ENCODE measurements at regions not wholly inside any gene's neighbourhood (a gene's known extent, or its start where the extent isn't known, plus 50 kb on each side); places are given as distances from the start of the nearest gene placed in this dataset.
A peak's percentile ranks its signal among the peaks of the same experiment; 100 is the strongest.

- Histone ChIP-seq H3K27ac (ENCODE audit: insufficient read depth in 1 of 2, low read depth in 1 of 2, low read length in 2 of 2, poor library complexity in 1 of 2, severe bottlenecking in 2 of 2) (no peak overlapping the region), H3K9me3 (ENCODE audit: control extremely low read depth in 1 of 5, control insufficient read depth in 4 of 5, insufficient read depth in 2 of 5, low read depth in 1 of 5, low read length in 4 of 5) (no peaks in the 10 kb centered on the region), H3K4me3 (ENCODE audit: control insufficient read depth in 1 of 7, extremely low read depth in 1 of 7, insufficient read depth in 4 of 7, low read depth in 2 of 7, low read length in 6 of 7) (no peak overlapping the region), H3K4me1 (ENCODE audit: control extremely low read depth in 1 of 4, control insufficient read depth in 4 of 4, insufficient read depth in 4 of 4, low read length in 3 of 4) (peaks cover 7 to 75% (median 52%) of the 10 kb centered on the region in 4 experiments), H3K36me3 (ENCODE audit: control insufficient read depth in 4 of 4, insufficient read depth in 4 of 4, low read length in 3 of 4) (no peaks in the 10 kb centered on the region), H3K27me3 (replicated peaks in 2 of 5; ENCODE audit: control insufficient read depth in 4 of 5, insufficient read depth in 5 of 5, low read length in 4 of 5) (no peaks in the 10 kb centered on the region)
- ChIA-PET CTCF (interaction anchor here (1.0 to 2.1 kb wide), 4 partner anchors 8 to 385 kb away, joined by 3 to 5 read pairs (median 4); no protein-coding TSS in a partner anchor), POLR2A (no interaction called here)
- DNase-seq: no peak
- WGBS (ENCODE audit: insufficient coverage): 94% methylated on average over 5 of the region's 9 CpGs
These were observed 341.8 kb downstream of the CYRIA start for GRCh38 chr2:16323551-16324543.

- WGBS (ENCODE audit: insufficient coverage): 100% methylated on average over 1 of the region's 4 CpGs
- Histone ChIP-seq H3K36me3 (ENCODE audit: control insufficient read depth in 4 of 4, insufficient read depth in 4 of 4, low read length in 3 of 4) (no peaks in the 10 kb centered on the region), H3K4me1 (ENCODE audit: control extremely low read depth in 1 of 4, control insufficient read depth in 4 of 4, insufficient read depth in 4 of 4, low read length in 3 of 4) (peaks cover 7 to 75% (median 57%) of the 10 kb centered on the region in 4 experiments), H3K4me3 (ENCODE audit: control insufficient read depth in 1 of 7, extremely low read depth in 1 of 7, insufficient read depth in 4 of 7, low read depth in 2 of 7, low read length in 6 of 7) (no peak overlapping the region), H3K9me3 (ENCODE audit: control extremely low read depth in 1 of 5, control insufficient read depth in 4 of 5, insufficient read depth in 2 of 5, low read depth in 1 of 5, low read length in 4 of 5) (no peaks in the 10 kb centered on the region), H3K27me3 (replicated peaks in 2 of 5; ENCODE audit: control insufficient read depth in 4 of 5, insufficient read depth in 5 of 5, low read length in 4 of 5) (no peaks in the 10 kb centered on the region), H3K27ac (ENCODE audit: insufficient read depth in 1 of 2, low read depth in 1 of 2, low read length in 2 of 2, poor library complexity in 1 of 2, severe bottlenecking in 2 of 2) (no peak overlapping the region)
- ChIA-PET POLR2A (no interaction called here), CTCF (interaction anchor here (1.0 to 2.1 kb wide), 4 partner anchors 9 to 384 kb away, joined by 3 to 5 read pairs (median 3); partner anchors contain the start of gene MYCN)
- DNase-seq: no peak
These were observed 342.5 kb downstream of the CYRIA start for GRCh38 chr2:16323126-16323520.

- 32% methylated on average over 8 of the region's 9 CpGs for WGBS (ENCODE audit: insufficient coverage)
- Histone ChIP-seq H3K4me1 (ENCODE audit: control extremely low read depth in 1 of 4, control insufficient read depth in 4 of 4, insufficient read depth in 4 of 4, low read length in 3 of 4) (peaks cover 7 to 75% (median 59%) of the 10 kb centered on the region in 4 experiments), H3K27me3 (replicated peaks in 2 of 5; ENCODE audit: control insufficient read depth in 4 of 5, insufficient read depth in 5 of 5, low read length in 4 of 5) (no peaks in the 10 kb centered on the region), H3K9me3 (ENCODE audit: control extremely low read depth in 1 of 5, control insufficient read depth in 4 of 5, insufficient read depth in 2 of 5, low read depth in 1 of 5, low read length in 4 of 5) (no peaks in the 10 kb centered on the region), H3K27ac (ENCODE audit: insufficient read depth in 1 of 2, low read depth in 1 of 2, low read length in 2 of 2, poor library complexity in 1 of 2, severe bottlenecking in 2 of 2) (no peak overlapping the region), H3K36me3 (ENCODE audit: control insufficient read depth in 4 of 4, insufficient read depth in 4 of 4, low read length in 3 of 4) (no peaks in the 10 kb centered on the region), H3K4me3 (ENCODE audit: control insufficient read depth in 1 of 7, extremely low read depth in 1 of 7, insufficient read depth in 4 of 7, low read depth in 2 of 7, low read length in 6 of 7) (no peak overlapping the region)
- ChIA-PET POLR2A (interaction anchor here (1.0 kb wide), 1 partner anchor 156 kb away, joined by 3 read pairs; no protein-coding TSS in a partner anchor), CTCF (interaction anchor here (1.0 to 2.1 kb wide), 5 partner anchors 10 to 383 kb away, joined by 3 to 5 read pairs (median 3); partner anchors contain the start of gene MYCN)
- peak in 1 of 3 donors; percentile 22 for DNase-seq
These were observed 343.1 kb downstream of the CYRIA start for GRCh38 chr2:16322308-16323125.

- WGBS (ENCODE audit: insufficient coverage): 97% methylated on average over 4 of the region's 4 CpGs
- POLR2A ChIA-PET: interaction anchor here (1.0 kb wide), 1 partner anchor 157 kb away, joined by 3 read pairs; no protein-coding TSS in a partner anchor
These were observed 343.8 kb downstream of the CYRIA start for GRCh38 chr2:16321872-16322271.

GRCh38 chr2:16321256-16321655, 344.4 kb downstream of the CYRIA start:
- DNase-seq: no peak
- Histone ChIP-seq H3K27ac (ENCODE audit: insufficient read depth in 1 of 2, low read depth in 1 of 2, low read length in 2 of 2, poor library complexity in 1 of 2, severe bottlenecking in 2 of 2) (no peak overlapping the region), H3K36me3 (ENCODE audit: control insufficient read depth in 4 of 4, insufficient read depth in 4 of 4, low read length in 3 of 4) (no peaks in the 10 kb centered on the region), H3K27me3 (replicated peaks in 2 of 5; ENCODE audit: control insufficient read depth in 4 of 5, insufficient read depth in 5 of 5, low read length in 4 of 5) (no peaks in the 10 kb centered on the region), H3K9me3 (ENCODE audit: control extremely low read depth in 1 of 5, control insufficient read depth in 4 of 5, insufficient read depth in 2 of 5, low read depth in 1 of 5, low read length in 4 of 5) (no peaks in the 10 kb centered on the region), H3K4me3 (ENCODE audit: control insufficient read depth in 1 of 7, extremely low read depth in 1 of 7, insufficient read depth in 4 of 7, low read depth in 2 of 7, low read length in 6 of 7) (no peak overlapping the region), H3K4me1 (ENCODE audit: control extremely low read depth in 1 of 4, control insufficient read depth in 4 of 4, insufficient read depth in 4 of 4, low read length in 3 of 4) (peaks cover 0 to 75% (median 59%) of the 10 kb centered on the region in 4 experiments)
- CTCF ChIA-PET: interaction anchor here (0.9 to 1.3 kb wide), 7 partner anchors 37 to 683 kb away, joined by 3 to 5 read pairs (median 3); no protein-coding TSS in a partner anchor
- WGBS (ENCODE audit: insufficient coverage): 96% methylated on average over 4 of the region's 9 CpGs
- POLR2A ChIA-PET: no interaction called here

More at GRCh38 chr2:16321872-16322271, 343.8 kb downstream of the CYRIA start:
- CTCF ChIA-PET: interaction anchor here (1.0 to 2.1 kb wide), 6 partner anchors 9 to 684 kb away, joined by 3 to 5 read pairs (median 3); partner anchors contain the start of gene MYCN
- H3K4me3 ChIP-seq (ENCODE audit: control insufficient read depth in 1 of 7, extremely low read depth in 1 of 7, insufficient read depth in 4 of 7, low read depth in 2 of 7, low read length in 6 of 7): no peak overlapping the region
- no peak overlapping the region for H3K27ac ChIP-seq (ENCODE audit: insufficient read depth in 1 of 2, low read depth in 1 of 2, low read length in 2 of 2, poor library complexity in 1 of 2, severe bottlenecking in 2 of 2)
- peak in 1 of 3 donors; percentile 40 for DNase-seq
- H3K36me3 ChIP-seq (ENCODE audit: control insufficient read depth in 4 of 4, insufficient read depth in 4 of 4, low read length in 3 of 4): no peaks in the 10 kb centered on the region
- H3K4me1 ChIP-seq (ENCODE audit: control extremely low read depth in 1 of 4, control insufficient read depth in 4 of 4, insufficient read depth in 4 of 4, low read length in 3 of 4): peaks cover under 1 to 75% (median 57%) of the 10 kb centered on the region in 4 experiments
- no peaks in the 10 kb centered on the region for H3K9me3 ChIP-seq (ENCODE audit: control extremely low read depth in 1 of 5, control insufficient read depth in 4 of 5, insufficient read depth in 2 of 5, low read depth in 1 of 5, low read length in 4 of 5)
- no peaks in the 10 kb centered on the region for H3K27me3 ChIP-seq (replicated peaks in 2 of 5; ENCODE audit: control insufficient read depth in 4 of 5, insufficient read depth in 5 of 5, low read length in 4 of 5)

GRCh38 chr2:16320716-16321115, 344.9 kb downstream of the CYRIA start:
- Histone ChIP-seq H3K27ac (ENCODE audit: insufficient read depth in 1 of 2, low read depth in 1 of 2, low read length in 2 of 2, poor library complexity in 1 of 2, severe bottlenecking in 2 of 2) (no peak overlapping the region), H3K27me3 (replicated peaks in 2 of 5; ENCODE audit: control insufficient read depth in 4 of 5, insufficient read depth in 5 of 5, low read length in 4 of 5) (no peaks in the 10 kb centered on the region), H3K9me3 (ENCODE audit: control extremely low read depth in 1 of 5, control insufficient read depth in 4 of 5, insufficient read depth in 2 of 5, low read depth in 1 of 5, low read length in 4 of 5) (no peaks in the 10 kb centered on the region), H3K4me1 (ENCODE audit: control extremely low read depth in 1 of 4, control insufficient read depth in 4 of 4, insufficient read depth in 4 of 4, low read length in 3 of 4) (peaks cover 1 to 75% (median 58%) of the 10 kb centered on the region in 4 experiments), H3K4me3 (ENCODE audit: control insufficient read depth in 1 of 7, extremely low read depth in 1 of 7, insufficient read depth in 4 of 7, low read depth in 2 of 7, low read length in 6 of 7) (no peak overlapping the region), H3K36me3 (ENCODE audit: control insufficient read depth in 4 of 4, insufficient read depth in 4 of 4, low read length in 3 of 4) (no peaks in the 10 kb centered on the region)
- no peak for DNase-seq
- 89% methylated on average over 11 of the region's 11 CpGs for WGBS (ENCODE audit: insufficient coverage)
- ChIA-PET POLR2A (no interaction called here), CTCF (interaction anchor here (0.6 to 1.3 kb wide), 7 partner anchors 39 to 721 kb away, joined by 3 to 5 read pairs (median 3); no protein-coding TSS in a partner anchor)

All from common myeloid progenitor, CD34-positive (primary cell).